ENCODE measurements at regions not wholly inside any gene's neighbourhood (a gene's known extent, or its start where the extent isn't known, plus 50 kb on each side); places are given as distances from the start of the nearest gene placed in this dataset.

DNA sequence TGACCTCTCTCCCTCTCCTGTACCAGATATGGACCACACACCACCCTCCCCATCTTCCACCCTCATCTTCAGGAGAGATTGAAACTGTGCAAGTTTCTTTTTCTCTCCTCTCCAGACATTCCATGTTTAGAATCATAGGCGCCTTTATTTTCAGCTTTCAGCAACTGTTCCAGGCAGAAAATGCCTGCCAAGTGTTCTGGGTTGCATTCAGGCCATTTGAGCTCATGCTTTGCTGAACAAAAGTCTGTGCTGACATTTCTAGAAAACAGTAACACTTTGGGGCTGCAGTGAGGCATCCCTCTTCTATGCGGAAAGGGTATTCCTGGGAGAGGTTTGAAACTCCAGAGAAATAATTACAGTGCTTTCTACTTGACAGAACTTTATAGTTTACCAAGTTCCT lies 361.7 kb downstream of the GPAM start:
- Histone ChIP-seq H3K36me3 (ENCODE audit: control insufficient read depth, insufficient read depth, low read length) (no peaks in the 10 kb centered on the region), H3K9ac (ENCODE audit: low read depth, low read length) (no peak overlapping the region), H3K4me3 (ENCODE audit: low read depth, low read length) (no peak overlapping the region), H3K9me3 (ENCODE audit: control insufficient read depth, insufficient read depth, low read length) (no peaks in the 10 kb centered on the region), H3K27me3 (ENCODE audit: control insufficient read depth, insufficient read depth, low read length) (no peaks in the 10 kb centered on the region), H3K4me1 (ENCODE audit: control insufficient read depth, insufficient read depth, low read length) (no peaks in the 10 kb centered on the region)

- no peak overlapping the region for H3K9ac ChIP-seq (ENCODE audit: low read depth, low read length)
- H3K9me3 ChIP-seq (ENCODE audit: control insufficient read depth, insufficient read depth, low read length), result no peaks in the 10 kb centered on the region
- no peak overlapping the region for H3K4me3 ChIP-seq (ENCODE audit: low read depth, low read length)
- no peaks in the 10 kb centered on the region for H3K27me3 ChIP-seq (ENCODE audit: control insufficient read depth, insufficient read depth, low read length)
- no peaks in the 10 kb centered on the region for H3K4me1 ChIP-seq (ENCODE audit: control insufficient read depth, insufficient read depth, low read length)
- H3K36me3 ChIP-seq (ENCODE audit: control insufficient read depth, insufficient read depth, low read length), result no peaks in the 10 kb centered on the region
Measured at GRCh38 chr10:111822661-111823060, 360.9 kb downstream of the GPAM start.

DNA sequence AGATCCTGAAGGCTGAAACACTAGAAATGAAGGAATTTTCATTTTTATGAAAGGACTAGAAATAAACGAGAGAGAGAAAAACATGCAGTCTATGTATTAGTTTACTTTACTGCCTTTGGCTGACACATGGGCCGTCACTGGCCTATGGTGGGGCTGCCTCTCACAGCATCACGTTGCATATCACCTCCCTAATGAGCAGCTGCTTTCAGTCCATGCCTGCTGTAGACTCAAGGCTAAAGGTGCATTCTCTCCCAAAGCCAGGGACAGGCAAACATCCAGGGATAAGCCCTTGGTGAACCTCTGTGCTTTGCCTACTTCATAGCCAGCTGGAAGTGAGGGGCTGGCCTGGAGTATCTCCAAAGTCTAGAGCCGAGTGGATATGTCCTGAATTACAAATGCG lies 359.4 kb downstream of the GPAM start:
- H3K4me3 ChIP-seq (ENCODE audit: low read depth, low read length), result no peak overlapping the region

DNA sequence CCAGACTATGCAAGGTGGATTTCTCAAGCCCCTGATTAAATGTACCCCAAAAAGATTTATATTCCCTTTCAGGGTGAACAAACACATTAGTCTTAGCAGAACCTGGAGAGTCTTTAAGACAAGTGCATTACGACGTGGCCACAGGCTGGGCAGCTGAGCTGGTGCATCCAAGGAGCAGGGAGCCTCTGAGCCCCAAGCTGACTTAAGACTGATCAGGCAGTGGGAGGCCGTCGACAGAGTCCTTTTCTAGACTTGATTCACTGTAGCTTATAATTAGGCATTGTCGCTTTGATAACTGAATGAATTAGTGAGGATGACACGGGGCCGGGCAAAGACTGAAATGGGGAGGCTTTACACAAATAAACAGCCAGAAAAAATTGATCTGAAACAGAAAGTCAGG lies 353.2 kb downstream of the GPAM start:
- Histone ChIP-seq H3K9me3 (ENCODE audit: control insufficient read depth, insufficient read depth, low read length) (no peaks in the 10 kb centered on the region), H3K4me3 (ENCODE audit: low read depth, low read length) (no peak overlapping the region), H3K36me3 (ENCODE audit: control insufficient read depth, insufficient read depth, low read length) (no peaks in the 10 kb centered on the region), H3K27me3 (ENCODE audit: control insufficient read depth, insufficient read depth, low read length) (no peaks in the 10 kb centered on the region), H3K4me1 (ENCODE audit: control insufficient read depth, insufficient read depth, low read length) (peaks cover 3% of the 10 kb centered on the region), H3K9ac (ENCODE audit: low read depth, low read length) (no peak overlapping the region)

More for the DNA sequence above, 359.4 kb downstream of the GPAM start:
- Histone ChIP-seq H3K36me3 (ENCODE audit: control insufficient read depth, insufficient read depth, low read length) (no peaks in the 10 kb centered on the region), H3K4me1 (ENCODE audit: control insufficient read depth, insufficient read depth, low read length) (no peaks in the 10 kb centered on the region), H3K9me3 (ENCODE audit: control insufficient read depth, insufficient read depth, low read length) (no peaks in the 10 kb centered on the region), H3K9ac (ENCODE audit: low read depth, low read length) (no peak overlapping the region), H3K27me3 (ENCODE audit: control insufficient read depth, insufficient read depth, low read length) (no peaks in the 10 kb centered on the region)

- Histone ChIP-seq H3K27me3 (ENCODE audit: control insufficient read depth, insufficient read depth, low read length) (no peaks in the 10 kb centered on the region), H3K4me1 (ENCODE audit: control insufficient read depth, insufficient read depth, low read length) (peaks cover 3% of the 10 kb centered on the region), H3K36me3 (ENCODE audit: control insufficient read depth, insufficient read depth, low read length) (no peaks in the 10 kb centered on the region), H3K9me3 (ENCODE audit: control insufficient read depth, insufficient read depth, low read length) (no peaks in the 10 kb centered on the region), H3K9ac (ENCODE audit: low read depth, low read length) (no peak overlapping the region), H3K4me3 (ENCODE audit: low read depth, low read length) (no peak overlapping the region)
Measured at GRCh38 chr10:111831058-111831457, 352.5 kb downstream of the GPAM start.

GRCh38 chr10:111833251-111833650 lies 350.3 kb downstream of the GPAM start:
- no peaks in the 10 kb centered on the region for H3K27me3 ChIP-seq (ENCODE audit: control insufficient read depth, insufficient read depth, low read length)
- H3K9me3 ChIP-seq (ENCODE audit: control insufficient read depth, insufficient read depth, low read length), result no peaks in the 10 kb centered on the region
- no peaks in the 10 kb centered on the region for H3K36me3 ChIP-seq (ENCODE audit: control insufficient read depth, insufficient read depth, low read length)

GRCh38 chr10:111835574-111835973 lies 348.0 kb downstream of the GPAM start:
- Histone ChIP-seq H3K27me3 (ENCODE audit: control insufficient read depth, insufficient read depth, low read length) (no peaks in the 10 kb centered on the region), H3K9ac (ENCODE audit: low read depth, low read length) (no peak overlapping the region), H3K4me1 (ENCODE audit: control insufficient read depth, insufficient read depth, low read length) (peaks cover 23% of the 10 kb centered on the region), H3K4me3 (ENCODE audit: low read depth, low read length) (no peak overlapping the region), H3K36me3 (ENCODE audit: control insufficient read depth, insufficient read depth, low read length) (no peaks in the 10 kb centered on the region), H3K9me3 (ENCODE audit: control insufficient read depth, insufficient read depth, low read length) (no peaks in the 10 kb centered on the region)

More at GRCh38 chr10:111833251-111833650, 350.3 kb downstream of the GPAM start:
- no peak overlapping the region for H3K4me3 ChIP-seq (ENCODE audit: low read depth, low read length)
- peaks cover 21% of the 10 kb centered on the region for H3K4me1 ChIP-seq (ENCODE audit: control insufficient read depth, insufficient read depth, low read length)
- H3K9ac ChIP-seq (ENCODE audit: low read depth, low read length), result no peak overlapping the region

- H3K36me3 ChIP-seq (ENCODE audit: control insufficient read depth, insufficient read depth, low read length), result no peaks in the 10 kb centered on the region
- no peaks in the 10 kb centered on the region for H3K9me3 ChIP-seq (ENCODE audit: control insufficient read depth, insufficient read depth, low read length)
- H3K4me1 ChIP-seq (ENCODE audit: control insufficient read depth, insufficient read depth, low read length), result peaks cover 23% of the 10 kb centered on the region
Measured at GRCh38 chr10:111836064-111836463, 347.5 kb downstream of the GPAM start.

DNA sequence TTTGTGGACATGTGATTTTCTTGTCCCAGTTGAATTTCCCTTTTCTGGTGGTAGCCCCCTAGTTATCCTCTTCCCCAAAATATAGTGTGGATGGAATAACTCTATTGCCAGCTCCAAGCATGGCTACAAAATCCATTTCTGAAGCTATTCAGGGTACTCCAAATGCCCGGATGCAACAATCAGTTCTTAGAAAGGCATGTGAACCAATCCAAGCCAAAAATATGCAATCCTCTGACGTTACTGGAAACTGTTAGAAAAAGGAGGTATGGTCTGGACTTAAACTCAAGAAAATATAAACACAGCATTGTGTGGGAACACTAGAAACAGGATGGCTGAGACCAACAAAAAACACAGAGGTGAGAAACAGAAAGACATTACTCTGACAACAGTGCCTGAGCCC lies 347.0 kb downstream of the GPAM start:
- H3K36me3 ChIP-seq (ENCODE audit: control insufficient read depth, insufficient read depth, low read length), result no peaks in the 10 kb centered on the region
- no peak overlapping the region for H3K4me3 ChIP-seq (ENCODE audit: low read depth, low read length)
- H3K27me3 ChIP-seq (ENCODE audit: control insufficient read depth, insufficient read depth, low read length), result no peaks in the 10 kb centered on the region
- H3K9me3 ChIP-seq (ENCODE audit: control insufficient read depth, insufficient read depth, low read length), result no peaks in the 10 kb centered on the region
- H3K4me1 ChIP-seq (ENCODE audit: control insufficient read depth, insufficient read depth, low read length), result peaks cover 23% of the 10 kb centered on the region
- no peak overlapping the region for H3K9ac ChIP-seq (ENCODE audit: low read depth, low read length)

More at GRCh38 chr10:111836064-111836463, 347.5 kb downstream of the GPAM start:
- no peaks in the 10 kb centered on the region for H3K27me3 ChIP-seq (ENCODE audit: control insufficient read depth, insufficient read depth, low read length)
- H3K4me3 ChIP-seq (ENCODE audit: low read depth, low read length), result no peak overlapping the region
- H3K9ac ChIP-seq (ENCODE audit: low read depth, low read length), result no peak overlapping the region

- Histone ChIP-seq H3K9ac (ENCODE audit: low read depth, low read length) (no peak overlapping the region), H3K9me3 (ENCODE audit: control insufficient read depth, insufficient read depth, low read length) (no peaks in the 10 kb centered on the region), H3K4me3 (ENCODE audit: low read depth, low read length) (no peak overlapping the region), H3K36me3 (ENCODE audit: control insufficient read depth, insufficient read depth, low read length) (no peaks in the 10 kb centered on the region), H3K27me3 (ENCODE audit: control insufficient read depth, insufficient read depth, low read length) (no peaks in the 10 kb centered on the region), H3K4me1 (ENCODE audit: control insufficient read depth, insufficient read depth, low read length) (peaks cover 23% of the 10 kb centered on the region)
Measured at GRCh38 chr10:111837086-111837485, 346.5 kb downstream of the GPAM start.

DNA sequence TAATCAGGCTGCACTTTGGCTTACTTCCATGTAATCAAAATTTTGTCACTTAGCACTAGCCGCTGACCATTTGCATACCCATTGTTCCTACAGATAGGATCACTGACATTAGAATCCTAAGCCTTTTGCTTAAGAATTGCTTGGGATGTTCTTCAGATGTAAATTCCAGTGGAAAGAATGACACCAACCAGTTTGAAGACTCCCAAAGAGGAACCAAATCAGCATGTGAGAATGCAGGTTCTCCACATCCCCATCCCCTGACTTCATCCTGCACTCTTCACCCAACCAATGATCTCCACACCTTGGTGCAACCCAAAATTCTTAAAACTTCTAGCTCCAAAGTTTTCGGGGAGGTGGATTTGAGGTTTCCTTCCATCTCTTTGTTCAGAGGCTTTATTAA lies 345.6 kb downstream of the GPAM start:
- Histone ChIP-seq H3K36me3 (ENCODE audit: control insufficient read depth, insufficient read depth, low read length) (no peaks in the 10 kb centered on the region), H3K27me3 (ENCODE audit: control insufficient read depth, insufficient read depth, low read length) (no peaks in the 10 kb centered on the region), H3K4me1 (ENCODE audit: control insufficient read depth, insufficient read depth, low read length) (peaks cover 23% of the 10 kb centered on the region), H3K9me3 (ENCODE audit: control insufficient read depth, insufficient read depth, low read length) (no peaks in the 10 kb centered on the region), H3K9ac (ENCODE audit: low read depth, low read length) (no peak overlapping the region), H3K4me3 (ENCODE audit: low read depth, low read length) (no peak overlapping the region)

DNA sequence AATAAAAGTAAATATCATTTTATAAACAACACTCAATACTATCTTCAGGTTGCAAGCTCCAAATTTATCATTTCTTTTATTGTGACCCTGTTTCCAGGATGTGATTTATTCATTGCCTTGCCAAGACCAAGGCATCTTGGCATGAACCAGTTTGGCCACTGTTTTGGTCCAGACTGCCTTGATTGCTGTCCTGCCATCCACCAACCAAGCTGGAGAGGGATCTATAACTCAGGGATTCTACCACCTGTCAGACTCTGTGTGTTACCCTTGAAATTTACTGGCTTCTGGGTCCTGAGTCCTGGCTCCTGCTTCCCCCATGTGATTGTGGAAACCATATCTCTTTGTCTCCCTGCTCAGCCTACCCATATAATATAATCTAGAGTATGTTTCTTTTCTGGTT lies 343.0 kb downstream of the GPAM start:
- H3K9me3 ChIP-seq (ENCODE audit: control insufficient read depth, insufficient read depth, low read length), result no peaks in the 10 kb centered on the region
- no peak overlapping the region for H3K9ac ChIP-seq (ENCODE audit: low read depth, low read length)
- H3K36me3 ChIP-seq (ENCODE audit: control insufficient read depth, insufficient read depth, low read length), result no peaks in the 10 kb centered on the region
- no peaks in the 10 kb centered on the region for H3K27me3 ChIP-seq (ENCODE audit: control insufficient read depth, insufficient read depth, low read length)
- peaks cover 20% of the 10 kb centered on the region for H3K4me1 ChIP-seq (ENCODE audit: control insufficient read depth, insufficient read depth, low read length)
- H3K4me3 ChIP-seq (ENCODE audit: low read depth, low read length), result no peak overlapping the region

GRCh38 chr10:111852801-111853200 lies 330.8 kb downstream of the GPAM start:
- Histone ChIP-seq H3K4me1 (ENCODE audit: control insufficient read depth, insufficient read depth, low read length) (no peaks in the 10 kb centered on the region), H3K9ac (ENCODE audit: low read depth, low read length) (no peak overlapping the region), H3K4me3 (ENCODE audit: low read depth, low read length) (no peak overlapping the region), H3K9me3 (ENCODE audit: control insufficient read depth, insufficient read depth, low read length) (no peaks in the 10 kb centered on the region), H3K27me3 (ENCODE audit: control insufficient read depth, insufficient read depth, low read length) (no peaks in the 10 kb centered on the region), H3K36me3 (ENCODE audit: control insufficient read depth, insufficient read depth, low read length) (no peaks in the 10 kb centered on the region)

Data from iPS-15b (cell line).